ENCODE measurements at regions not wholly inside any gene's neighbourhood (a gene's known extent, or its start where the extent isn't known, plus 50 kb on each side); places are given as distances from the start of the nearest gene placed in this dataset.
A peak's percentile ranks its signal among the peaks of the same experiment; 100 is the strongest.
"Not testable (repeated sequence)": the region's sequence is repeated elsewhere in the genome, so short reads cannot be mapped to it uniquely, and the experiment has no call there.

DNA sequence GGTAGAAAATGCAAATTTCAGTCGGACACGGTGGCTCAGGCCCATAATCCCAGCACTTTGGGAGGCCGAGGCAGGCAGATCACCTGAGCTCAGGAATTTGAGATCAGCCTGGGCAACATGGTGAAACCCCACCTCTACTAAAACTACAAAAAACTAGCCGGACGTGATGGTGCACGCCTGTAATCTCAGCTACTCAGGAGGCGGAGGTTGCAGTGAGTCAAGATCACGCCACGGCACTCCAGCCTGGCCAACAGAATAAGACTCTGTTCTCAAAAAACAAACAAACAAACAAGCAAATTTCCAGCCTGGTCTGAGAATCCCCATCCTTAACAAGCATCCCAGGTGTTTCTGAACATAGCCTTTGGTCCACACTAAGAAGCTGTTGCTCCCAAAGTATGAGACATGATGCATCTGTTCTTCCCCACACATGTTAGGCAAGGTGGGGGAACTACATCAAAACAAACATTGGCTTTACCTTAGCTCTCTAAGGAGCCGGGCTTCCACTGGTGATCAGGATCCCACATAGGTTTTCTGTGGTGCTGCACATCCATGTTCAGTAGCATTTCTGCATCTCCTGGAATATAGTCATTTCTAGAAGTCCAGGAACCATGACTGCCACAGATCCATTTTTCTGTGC, 92.5 kb upstream of the DMRT1 start:
- no peak for DNase-seq

GRCh38 chr9:749716-750115, 91.8 kb upstream of the DMRT1 start:
- no peak for DNase-seq

- no peak for DNase-seq
Observed at GRCh38 chr9:750249-750967, 91.1 kb upstream of the DMRT1 start.

GRCh38 chr9:751137-752051, 90.1 kb upstream of the DMRT1 start:
- DNase-seq: no peak

- peak; percentile 21 for DNase-seq
Observed at GRCh38 chr9:752201-752600, 89.3 kb upstream of the DMRT1 start.

DNA sequence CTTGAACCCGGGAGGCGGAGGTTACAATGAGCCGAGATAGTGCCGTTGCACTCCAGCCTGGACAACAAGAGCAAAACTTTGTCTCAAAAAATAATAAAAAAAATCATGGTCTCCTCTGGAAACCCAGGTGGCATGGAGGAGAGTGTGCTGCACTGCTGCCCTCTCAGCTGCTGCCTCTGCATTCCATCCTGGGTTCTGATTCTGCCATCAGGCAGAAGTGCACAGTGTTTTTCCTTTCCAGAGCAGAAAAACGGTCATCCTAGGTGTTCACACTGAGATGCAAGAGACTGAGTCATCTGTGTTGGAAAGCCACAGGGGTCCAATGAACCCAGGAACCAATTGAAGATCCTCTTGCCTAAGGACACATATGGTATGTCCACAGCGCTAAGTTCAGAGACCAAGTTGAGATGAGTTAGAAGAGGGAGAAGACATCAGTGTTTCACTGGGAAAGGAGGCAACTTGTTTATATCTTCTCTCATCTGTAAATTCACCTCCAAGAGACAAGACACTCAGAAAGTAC, 88.8 kb upstream of the DMRT1 start:
- DNase-seq: no peak

DNA sequence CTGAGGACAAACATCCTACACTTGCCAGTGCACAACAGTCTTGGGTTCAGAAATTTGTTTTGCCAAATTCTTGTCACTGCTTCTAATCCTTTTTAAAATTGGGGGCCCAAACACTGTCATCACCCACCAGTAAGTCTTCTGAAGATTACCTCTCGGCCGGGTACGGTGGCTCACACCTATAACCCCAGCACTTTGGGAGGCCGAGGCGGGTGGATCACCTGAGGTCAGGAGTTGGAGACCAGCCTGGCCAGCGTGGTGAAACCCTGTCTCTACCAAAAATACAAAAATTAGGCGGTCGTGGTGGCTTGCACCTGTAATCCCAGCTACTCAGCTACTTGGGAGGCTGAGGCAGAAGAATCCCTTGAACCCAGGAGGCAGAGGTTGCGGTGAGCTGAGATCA, 87.8 kb upstream of the DMRT1 start:
- not testable (repeated sequence) for DNase-seq

- DNase-seq: no peak
Observed at GRCh38 chr9:754150-754931, 87.2 kb upstream of the DMRT1 start.

GRCh38 chr9:755454-756381, 85.8 kb upstream of the DMRT1 start:
- peak; percentile 32 for DNase-seq

- DNase-seq: no peak
Observed at GRCh38 chr9:757246-757881, 84.1 kb upstream of the DMRT1 start.

DNA sequence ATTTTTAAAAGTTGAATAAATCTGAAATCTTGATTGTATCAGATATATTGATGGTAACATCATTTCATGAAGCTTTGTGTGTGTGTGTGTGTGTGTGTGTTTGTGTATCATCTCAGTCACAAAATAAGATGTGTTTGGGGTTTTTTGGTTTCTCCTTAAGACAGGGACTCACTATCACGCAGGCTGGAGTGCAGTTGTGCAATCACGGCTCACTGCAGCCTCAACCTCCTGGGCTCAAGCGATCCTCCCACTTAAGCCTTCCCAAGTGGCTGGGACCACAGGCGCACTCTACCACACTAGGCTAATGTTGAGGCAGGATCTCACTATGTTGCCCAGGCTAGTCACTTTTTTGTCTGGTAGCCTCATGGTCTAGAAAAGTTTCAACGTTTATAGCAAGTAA, 83.4 kb upstream of the DMRT1 start:
- DNase-seq: no peak

- no peak for DNase-seq
Observed at GRCh38 chr9:759541-759940, 82.0 kb upstream of the DMRT1 start.

GRCh38 chr9:759983-760736, 81.3 kb upstream of the DMRT1 start:
- no peak for DNase-seq

GRCh38 chr9:761176-761792, 80.2 kb upstream of the DMRT1 start:
- no peak for DNase-seq

DNA sequence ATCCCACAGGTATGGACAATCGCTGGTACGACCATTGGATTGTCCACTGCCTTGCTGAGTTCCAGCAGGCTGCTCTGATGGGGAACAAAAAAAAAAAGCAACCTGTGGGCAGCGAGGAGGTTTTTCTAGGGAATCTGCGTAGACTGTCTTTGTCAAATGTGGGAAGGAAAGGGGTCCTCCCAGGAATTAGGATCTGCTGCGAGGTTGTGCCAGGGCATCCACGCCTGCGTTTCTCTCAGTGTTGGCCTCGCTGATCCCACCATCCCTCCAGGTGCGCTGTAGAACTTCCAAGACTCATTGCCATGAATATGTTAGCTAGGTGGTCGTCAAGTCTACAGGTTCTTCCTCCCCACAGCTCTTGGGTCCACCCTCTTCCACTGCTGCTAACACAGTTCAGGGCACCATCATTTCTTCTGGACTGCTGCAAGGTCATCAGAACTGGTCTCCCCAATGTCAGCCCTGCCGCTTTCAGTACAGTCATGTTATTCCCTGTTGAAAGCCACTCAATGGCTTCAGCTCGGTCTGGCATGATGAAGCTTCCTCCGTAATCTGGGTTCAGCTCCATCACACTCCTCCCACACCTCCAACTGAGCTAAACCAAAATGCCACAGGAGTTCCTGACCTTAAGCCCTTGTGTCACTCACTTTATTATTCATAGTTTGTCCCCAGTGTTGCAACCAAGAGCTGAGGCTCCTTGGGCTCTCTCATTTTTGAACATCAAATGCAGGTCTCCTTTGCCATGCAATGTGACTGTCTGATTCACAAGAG, 79.5 kb upstream of the DMRT1 start:
- no peak for DNase-seq

- DNase-seq: no peak
Observed at GRCh38 chr9:763692-764091, 77.8 kb upstream of the DMRT1 start.

- DNase-seq: no peak
Observed at GRCh38 chr9:764105-764524, 77.4 kb upstream of the DMRT1 start.

- no peak for DNase-seq
Observed at GRCh38 chr9:764986-765385, 76.5 kb upstream of the DMRT1 start.

DNA sequence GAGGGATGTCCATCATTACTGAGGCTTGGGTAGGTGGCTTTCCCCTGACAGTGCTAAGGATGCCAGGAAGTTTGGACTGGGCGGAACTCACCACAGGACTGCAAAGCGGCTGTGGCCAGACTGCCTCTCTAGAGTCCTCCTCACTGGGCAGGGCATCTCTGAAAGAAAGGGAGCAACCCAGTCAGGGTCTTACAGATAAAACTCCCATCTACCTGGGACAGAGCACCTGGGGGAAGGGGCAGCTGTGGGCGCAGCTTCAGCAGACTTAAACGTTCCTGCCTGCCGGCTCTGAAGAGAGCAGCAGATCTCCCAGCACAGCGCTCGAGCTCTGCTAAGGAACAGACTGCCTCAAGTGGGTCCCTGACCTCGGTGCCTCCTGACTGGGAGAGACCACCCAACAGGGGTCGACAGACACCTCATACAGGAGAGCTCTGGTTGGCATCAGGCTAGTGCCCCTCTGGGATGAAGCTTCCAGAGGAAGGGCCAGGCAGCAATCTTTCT, 74.4 kb upstream of the DMRT1 start:
- DNase-seq: not testable (repeated sequence)

Data from T1000 (cell line).